ENCODE measurements at regions not wholly inside any gene's neighbourhood (a gene's known extent, or its start where the extent isn't known, plus 50 kb on each side); places are given as distances from the start of the nearest gene placed in this dataset.

DNA sequence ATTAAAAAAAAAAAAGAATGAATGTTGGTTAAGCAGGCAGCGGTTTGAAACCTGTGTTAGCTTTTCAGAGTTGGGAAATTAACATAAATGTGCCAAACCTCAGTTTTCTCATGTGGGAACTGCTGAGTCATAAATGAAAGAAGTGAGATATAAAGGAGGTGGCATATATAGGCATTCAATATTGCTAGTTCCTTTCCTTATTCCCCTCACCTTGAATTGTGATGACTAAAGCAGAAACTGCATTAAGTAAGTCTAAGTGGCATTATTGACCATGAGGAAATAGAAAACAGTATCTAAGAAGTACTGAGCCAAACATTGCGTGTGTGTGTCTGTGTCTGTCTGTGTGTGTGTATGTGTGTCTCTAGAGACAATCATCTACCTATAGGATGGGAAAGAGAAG is 691.2 kb downstream of the TLR4 start:
- H3K4me3 ChIP-seq (ENCODE audit: low read depth, low read length): no peak overlapping the region
- POLR2A ChIA-PET: no interaction called here
- H3K4me1 ChIP-seq (ENCODE audit: control insufficient read depth, insufficient read depth, low read length): no peaks in the 10 kb centered on the region
- H3K9me3 ChIP-seq (ENCODE audit: control insufficient read depth, insufficient read depth, low read depth, low read length): no peaks in the 10 kb centered on the region
- H3K36me3 ChIP-seq (ENCODE audit: control insufficient read depth in 2 of 2, insufficient read depth in 1 of 2, low read length in 2 of 2): no peaks in the 10 kb centered on the region
- no peak overlapping the region for H3K27ac ChIP-seq (ENCODE audit: extremely low read depth, low read depth, low read length)
- CTCF ChIA-PET: no interaction called here
- TF ChIP-seq HOXA7 (CRISPR knock-in tag; IDR thresholded peaks at IDR 0.05; ENCODE audit: borderline replicate concordance) (no peak), PATZ1 (tag by site-specific recombination; IDR thresholded peaks at IDR 0.05) (no peak), ZBTB20 (tag by site-specific recombination; IDR thresholded peaks at IDR 0.05) (no peak)

- H3K27ac ChIP-seq (ENCODE audit: extremely low read depth, low read depth, low read length): no peak overlapping the region
- TF ChIP-seq ZNF366 (tag by site-specific recombination; conservative IDR thresholded peaks at IDR 0.05): no peak
- TF ChIP-seq KLF16 (tag by site-specific recombination; IDR thresholded peaks at IDR 0.05): no peak
- TF ChIP-seq ZNF175 (tag by site-specific recombination; IDR thresholded peaks at IDR 0.05): no peak
- TF ChIP-seq KLF8 (tag by site-specific recombination; IDR thresholded peaks at IDR 0.05): no peak
- no peak for TF ChIP-seq ZNF830 (tag by site-specific recombination; IDR thresholded peaks at IDR 0.05; ENCODE audit: low read depth)
- no peak for TF ChIP-seq SP3 (tag by site-specific recombination; IDR thresholded peaks at IDR 0.05)
- TF ChIP-seq ZNF132 (tag by site-specific recombination; IDR thresholded peaks at IDR 0.05; ENCODE audit: borderline replicate concordance): no peak
- TF ChIP-seq, protein P1, sequence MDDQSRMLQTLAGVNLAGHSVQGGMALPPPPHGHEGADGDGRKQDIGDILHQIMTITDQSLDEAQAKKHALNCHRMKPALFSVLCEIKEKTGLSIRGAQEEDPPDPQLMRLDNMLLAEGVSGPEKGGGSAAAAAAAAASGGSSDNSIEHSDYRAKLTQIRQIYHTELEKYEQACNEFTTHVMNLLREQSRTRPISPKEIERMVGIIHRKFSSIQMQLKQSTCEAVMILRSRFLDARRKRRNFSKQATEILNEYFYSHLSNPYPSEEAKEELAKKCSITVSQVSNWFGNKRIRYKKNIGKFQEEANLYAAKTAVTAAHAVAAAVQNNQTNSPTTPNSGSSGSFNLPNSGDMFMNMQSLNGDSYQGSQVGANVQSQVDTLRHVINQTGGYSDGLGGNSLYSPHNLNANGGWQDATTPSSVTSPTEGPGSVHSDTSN (CRISPR knock-in tag; IDR thresholded peaks at IDR 0.05): no peak
- no peak for TF ChIP-seq ZNF324 (tag by site-specific recombination; IDR thresholded peaks at IDR 0.05)
- no peaks in the 10 kb centered on the region for H3K9me3 ChIP-seq (ENCODE audit: control insufficient read depth, insufficient read depth, low read depth, low read length)
- H3K4me1 ChIP-seq (ENCODE audit: control insufficient read depth, insufficient read depth, low read length): no peaks in the 10 kb centered on the region
- no peaks in the 10 kb centered on the region for H3K36me3 ChIP-seq (ENCODE audit: control insufficient read depth in 2 of 2, insufficient read depth in 1 of 2, low read length in 2 of 2)
- POLR2A ChIA-PET: no interaction called here
- CTCF ChIA-PET: no interaction called here
- no peak overlapping the region for H3K4me3 ChIP-seq (ENCODE audit: low read depth, low read length)
These were observed 697.3 kb downstream of the TLR4 start for GRCh38 chr9:118401546-118401945.

- no peak overlapping the region for H3K27ac ChIP-seq (ENCODE audit: extremely low read depth, low read depth, low read length)
- POLR2A ChIA-PET: no interaction called here
- no peaks in the 10 kb centered on the region for H3K9me3 ChIP-seq (ENCODE audit: control insufficient read depth, insufficient read depth, low read depth, low read length)
- H3K4me3 ChIP-seq (ENCODE audit: low read depth, low read length): no peak overlapping the region
- no peaks in the 10 kb centered on the region for H3K36me3 ChIP-seq (ENCODE audit: control insufficient read depth in 2 of 2, insufficient read depth in 1 of 2, low read length in 2 of 2)
- H3K4me1 ChIP-seq (ENCODE audit: control insufficient read depth, insufficient read depth, low read length): no peaks in the 10 kb centered on the region
- CTCF ChIA-PET: no interaction called here
- TF ChIP-seq ZNF24 (tag by site-specific recombination; IDR thresholded peaks at IDR 0.05): no peak
- no peak for TF ChIP-seq GLIS2 (tag by site-specific recombination; IDR thresholded peaks at IDR 0.05)
- no peak for TF ChIP-seq ZNF600 (tag by site-specific recombination; IDR thresholded peaks at IDR 0.05)
- no peak for TF ChIP-seq ZFHX2 (tag by site-specific recombination; conservative IDR thresholded peaks at IDR 0.05)
- TF ChIP-seq ZBTB6 (tag by site-specific recombination; IDR thresholded peaks at IDR 0.05): no peak
- TF ChIP-seq ZNF37A (tag by site-specific recombination; IDR thresholded peaks at IDR 0.05): no peak
- no peak for TF ChIP-seq ZNF549 (tag by site-specific recombination; IDR thresholded peaks at IDR 0.05)
- no peak for TF ChIP-seq ZNF211 (tag by site-specific recombination; IDR thresholded peaks at IDR 0.05; ENCODE audit: low read depth)
- no peak for TF ChIP-seq SP7 (tag by site-specific recombination; IDR thresholded peaks at IDR 0.05)
- no peak for TF ChIP-seq ZNF184 (tag by site-specific recombination; IDR thresholded peaks at IDR 0.05)
- no peak for TF ChIP-seq ZNF660 (tag by site-specific recombination; IDR thresholded peaks at IDR 0.05)
- TF ChIP-seq KLF16 (tag by site-specific recombination; IDR thresholded peaks at IDR 0.05): no peak
- no peak for TF ChIP-seq GLI4 (tag by site-specific recombination; IDR thresholded peaks at IDR 0.05)
- no peak for TF ChIP-seq HOXD13 (CRISPR knock-in tag; IDR thresholded peaks at IDR 0.05; ENCODE audit: borderline replicate concordance)
- TF ChIP-seq ZNF248 (tag by site-specific recombination; IDR thresholded peaks at IDR 0.05): no peak
- TF ChIP-seq ZNF280C (tag by site-specific recombination; IDR thresholded peaks at IDR 0.05): no peak
- TF ChIP-seq SETDB1 (IDR thresholded peaks at IDR 0.05; ENCODE audit: insufficient read length, low read length): no peak
- TF ChIP-seq KLF8 (tag by site-specific recombination; IDR thresholded peaks at IDR 0.05): no peak
- TF ChIP-seq ZNF558 (tag by site-specific recombination; IDR thresholded peaks at IDR 0.05): no peak
These were observed 710.5 kb downstream of the TLR4 start for GRCh38 chr9:118414676-118415075.

All from HEK293 (cell line).